ENCODE measurements at regions not wholly inside any gene's neighbourhood (a gene's known extent, or its start where the extent isn't known, plus 50 kb on each side); places are given as distances from the start of the nearest gene placed in this dataset.

DNA sequence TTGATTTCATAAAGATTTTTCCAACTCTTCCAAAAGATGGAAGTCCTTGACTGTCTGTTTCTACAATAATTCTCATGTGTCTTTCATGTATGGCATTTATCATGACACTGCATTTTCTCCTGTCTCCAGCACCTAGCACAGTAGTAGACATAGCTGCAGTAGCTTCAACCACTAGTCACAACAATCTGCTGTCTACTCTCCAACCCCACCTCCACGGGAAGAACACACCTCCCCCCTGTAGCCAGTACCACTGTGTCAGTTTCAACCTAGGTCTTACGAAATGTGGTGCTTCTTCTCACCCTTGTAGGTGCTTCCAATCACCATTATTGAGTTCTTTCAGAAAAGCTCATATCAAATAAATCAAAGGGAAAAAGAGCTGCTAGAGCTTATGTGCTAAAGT, 425.1 kb upstream of the ADAMTS5 start:
- TF ChIP-seq, protein P1, sequence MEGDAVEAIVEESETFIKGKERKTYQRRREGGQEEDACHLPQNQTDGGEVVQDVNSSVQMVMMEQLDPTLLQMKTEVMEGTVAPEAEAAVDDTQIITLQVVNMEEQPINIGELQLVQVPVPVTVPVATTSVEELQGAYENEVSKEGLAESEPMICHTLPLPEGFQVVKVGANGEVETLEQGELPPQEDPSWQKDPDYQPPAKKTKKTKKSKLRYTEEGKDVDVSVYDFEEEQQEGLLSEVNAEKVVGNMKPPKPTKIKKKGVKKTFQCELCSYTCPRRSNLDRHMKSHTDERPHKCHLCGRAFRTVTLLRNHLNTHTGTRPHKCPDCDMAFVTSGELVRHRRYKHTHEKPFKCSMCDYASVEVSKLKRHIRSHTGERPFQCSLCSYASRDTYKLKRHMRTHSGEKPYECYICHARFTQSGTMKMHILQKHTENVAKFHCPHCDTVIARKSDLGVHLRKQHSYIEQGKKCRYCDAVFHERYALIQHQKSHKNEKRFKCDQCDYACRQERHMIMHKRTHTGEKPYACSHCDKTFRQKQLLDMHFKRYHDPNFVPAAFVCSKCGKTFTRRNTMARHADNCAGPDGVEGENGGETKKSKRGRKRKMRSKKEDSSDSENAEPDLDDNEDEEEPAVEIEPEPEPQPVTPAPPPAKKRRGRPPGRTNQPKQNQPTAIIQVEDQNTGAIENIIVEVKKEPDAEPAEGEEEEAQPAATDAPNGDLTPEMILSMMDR (IDR thresholded peaks at IDR 0.05), result no peak
- TF ChIP-seq POLR2AphosphoS5 (IDR thresholded peaks at IDR 0.05) (no peak), POLR2A (IDR thresholded peaks at IDR 0.05) (no peak)
